RWPE2 (cell line): ENCODE measurements at regions not wholly inside any gene's neighbourhood (a gene's known extent, or its start where the extent isn't known, plus 50 kb on each side); places are given as distances from the start of the nearest gene placed in this dataset.

Source experiments
- ATAC-seq: fragments of 200-7000 bp; cut with Tn5 transposase; 3 replicates; pipeline ENCODE4 v1.9.1; 2021; ENCODE audit warnings: low read depth
- DNase-seq: peaks from one replicate; pipeline ENCODE4 v3.0.0-alpha.2; 2020; ENCODE audit warnings: low spot score
- H3K27ac ChIP-seq: fragments of 450-650 bp; 2 replicates; pipeline ENCODE4 v1.5.1; 2017; ENCODE audit warnings: mild to moderate bottlenecking; ENCODE audit not compliant: poor library complexity, severe bottlenecking
- H3K27me3 ChIP-seq: fragments of 250-450 bp; sonication (Bioruptor Pico); 2 replicates; pipeline ENCODE4 v1.5.1; 2021; ENCODE audit warnings: mild to moderate bottlenecking, moderate library complexity; ENCODE audit not compliant: insufficient read depth, poor library complexity, severe bottlenecking
- H3K36me3 ChIP-seq: fragments of 250-450 bp; sonication (Bioruptor Pico); 2 replicates; pipeline ENCODE4 v1.5.1; 2020; ENCODE audit warnings: low read depth, mild to moderate bottlenecking, moderate library complexity
- H3K4me1 ChIP-seq: fragments of 250-450 bp; sonication (Bioruptor Pico); 2 replicates; pipeline ENCODE4 v1.5.1; 2021; ENCODE audit warnings: mild to moderate bottlenecking, moderate library complexity; ENCODE audit not compliant: insufficient read depth, poor library complexity, severe bottlenecking
- H3K4me3 ChIP-seq: fragments of 250-450 bp; sonication (Bioruptor Pico); 2 replicates; pipeline ENCODE4 v1.5.1; 2021; ENCODE audit warnings: mild to moderate bottlenecking, moderate library complexity; ENCODE audit not compliant: severe bottlenecking
- H3K9me3 ChIP-seq: fragments of 250-450 bp; sonication (Bioruptor Pico); 2 replicates; pipeline ENCODE4 v1.5.1; 2021; ENCODE audit warnings: mild to moderate bottlenecking, moderate library complexity; ENCODE audit not compliant: severe bottlenecking
- TF ChIP-seq, protein P1 (sequence below): fragments of 450-650 bp; IDR thresholded peaks from one replicate; pipeline ENCODE4 v1.5.1; 2017; ENCODE audit warnings: mild to moderate bottlenecking, moderate library complexity; ENCODE audit not compliant: poor library complexity, severe bottlenecking

DNA sequence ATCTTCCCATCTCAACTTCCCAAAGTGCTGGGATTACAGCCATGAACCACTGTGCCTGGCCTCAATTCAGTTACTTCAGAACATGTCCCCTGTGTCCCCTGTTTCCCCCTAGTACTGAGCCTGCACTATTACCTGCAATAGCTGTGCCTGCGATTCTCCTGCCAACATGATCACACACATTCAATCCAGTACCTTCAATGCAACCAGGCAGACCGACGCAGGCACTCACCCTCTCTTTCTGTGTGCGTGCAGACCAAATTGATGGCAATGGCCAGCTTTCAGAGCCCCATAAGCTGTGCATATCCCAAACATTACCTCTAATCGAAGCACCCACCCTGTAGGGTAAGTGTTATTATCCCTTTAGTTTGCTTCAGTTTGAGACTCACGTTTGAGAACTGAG, 73.0 kb upstream of the EPHB3 start:
- no peaks in the 10 kb centered on the region for H3K9me3 ChIP-seq
- no peak overlapping the region for H3K27ac ChIP-seq
- ATAC-seq (no peak), DNase-seq (no peak)
- peaks cover 52% of the 10 kb centered on the region for H3K27me3 ChIP-seq
- H3K4me3 ChIP-seq: no peak overlapping the region
- no peaks in the 10 kb centered on the region for H3K36me3 ChIP-seq
- TF ChIP-seq, protein P1, sequence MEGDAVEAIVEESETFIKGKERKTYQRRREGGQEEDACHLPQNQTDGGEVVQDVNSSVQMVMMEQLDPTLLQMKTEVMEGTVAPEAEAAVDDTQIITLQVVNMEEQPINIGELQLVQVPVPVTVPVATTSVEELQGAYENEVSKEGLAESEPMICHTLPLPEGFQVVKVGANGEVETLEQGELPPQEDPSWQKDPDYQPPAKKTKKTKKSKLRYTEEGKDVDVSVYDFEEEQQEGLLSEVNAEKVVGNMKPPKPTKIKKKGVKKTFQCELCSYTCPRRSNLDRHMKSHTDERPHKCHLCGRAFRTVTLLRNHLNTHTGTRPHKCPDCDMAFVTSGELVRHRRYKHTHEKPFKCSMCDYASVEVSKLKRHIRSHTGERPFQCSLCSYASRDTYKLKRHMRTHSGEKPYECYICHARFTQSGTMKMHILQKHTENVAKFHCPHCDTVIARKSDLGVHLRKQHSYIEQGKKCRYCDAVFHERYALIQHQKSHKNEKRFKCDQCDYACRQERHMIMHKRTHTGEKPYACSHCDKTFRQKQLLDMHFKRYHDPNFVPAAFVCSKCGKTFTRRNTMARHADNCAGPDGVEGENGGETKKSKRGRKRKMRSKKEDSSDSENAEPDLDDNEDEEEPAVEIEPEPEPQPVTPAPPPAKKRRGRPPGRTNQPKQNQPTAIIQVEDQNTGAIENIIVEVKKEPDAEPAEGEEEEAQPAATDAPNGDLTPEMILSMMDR: no peak
- H3K4me1 ChIP-seq: no peaks in the 10 kb centered on the region

DNA sequence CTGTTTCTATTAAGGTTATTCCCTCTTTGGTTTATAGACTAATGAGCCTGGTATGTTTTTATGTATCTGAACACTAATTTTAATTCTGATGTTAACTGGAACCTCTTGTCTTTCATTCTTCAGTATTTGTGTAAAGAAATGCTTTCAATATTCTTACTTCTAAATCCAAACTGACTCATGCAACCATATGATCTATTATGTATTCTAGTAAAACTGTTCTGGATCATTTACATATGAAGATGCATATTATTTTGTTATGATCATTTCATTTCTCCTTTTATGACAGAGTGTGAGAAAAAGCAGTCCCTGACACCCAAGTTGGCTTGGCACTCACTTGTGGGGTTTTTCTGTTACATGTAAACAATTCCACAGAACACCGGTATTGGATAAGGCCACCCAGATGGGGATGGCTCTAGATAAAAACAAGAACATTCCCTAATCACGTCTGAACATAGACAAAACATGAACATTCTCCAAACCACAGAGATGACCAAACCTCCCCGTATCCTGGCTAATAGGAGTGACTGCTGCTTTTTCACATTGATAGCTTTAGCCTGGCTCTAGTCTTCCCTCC, 72.2 kb upstream of the EPHB3 start:
- Histone ChIP-seq H3K4me1 (no peaks in the 10 kb centered on the region), H3K4me3 (no peak overlapping the region), H3K9me3 (no peaks in the 10 kb centered on the region), H3K27me3 (peaks cover 59% of the 10 kb centered on the region), H3K27ac (no peak overlapping the region), H3K36me3 (no peaks in the 10 kb centered on the region)
- DNase-seq (no peak), ATAC-seq (no peak)
- TF ChIP-seq, protein P1: no peak

DNA sequence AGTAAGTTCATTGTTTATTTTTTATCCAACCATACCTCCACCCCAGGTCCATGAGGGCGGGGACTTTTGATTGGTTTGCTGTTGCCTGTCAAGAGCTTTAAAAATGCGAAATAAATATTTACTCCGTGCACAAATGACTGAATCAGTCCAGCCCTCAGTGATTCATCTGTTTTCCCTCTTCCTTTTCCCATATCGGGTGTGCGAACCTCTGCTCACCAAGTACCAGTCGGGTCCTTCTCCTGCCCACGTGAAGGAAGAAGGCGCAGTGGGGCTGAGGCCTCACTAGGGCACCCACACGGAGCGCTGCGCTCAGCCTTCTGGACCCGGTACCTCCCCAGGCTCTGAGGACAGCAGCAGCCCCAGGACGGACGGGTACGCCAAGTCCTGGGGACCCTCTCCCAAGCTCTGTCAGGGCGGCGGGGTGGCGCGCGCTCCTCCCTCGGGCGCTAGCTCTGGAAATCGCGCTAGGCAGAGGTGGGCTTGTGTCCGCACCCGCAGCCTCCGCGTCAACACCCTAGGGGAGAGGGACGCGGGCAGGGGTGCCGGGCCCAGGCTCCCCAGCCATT, 70.5 kb upstream of the EPHB3 start:
- no peak overlapping the region for H3K4me3 ChIP-seq
- H3K9me3 ChIP-seq: no peaks in the 10 kb centered on the region
- H3K36me3 ChIP-seq: no peaks in the 10 kb centered on the region
- DNase-seq: no peak
- peaks cover 61% of the 10 kb centered on the region for H3K27me3 ChIP-seq
- ATAC-seq: peak; percentile 51
- TF ChIP-seq, protein P1: no peak
- no peaks in the 10 kb centered on the region for H3K4me1 ChIP-seq
- no peak overlapping the region for H3K27ac ChIP-seq

DNA sequence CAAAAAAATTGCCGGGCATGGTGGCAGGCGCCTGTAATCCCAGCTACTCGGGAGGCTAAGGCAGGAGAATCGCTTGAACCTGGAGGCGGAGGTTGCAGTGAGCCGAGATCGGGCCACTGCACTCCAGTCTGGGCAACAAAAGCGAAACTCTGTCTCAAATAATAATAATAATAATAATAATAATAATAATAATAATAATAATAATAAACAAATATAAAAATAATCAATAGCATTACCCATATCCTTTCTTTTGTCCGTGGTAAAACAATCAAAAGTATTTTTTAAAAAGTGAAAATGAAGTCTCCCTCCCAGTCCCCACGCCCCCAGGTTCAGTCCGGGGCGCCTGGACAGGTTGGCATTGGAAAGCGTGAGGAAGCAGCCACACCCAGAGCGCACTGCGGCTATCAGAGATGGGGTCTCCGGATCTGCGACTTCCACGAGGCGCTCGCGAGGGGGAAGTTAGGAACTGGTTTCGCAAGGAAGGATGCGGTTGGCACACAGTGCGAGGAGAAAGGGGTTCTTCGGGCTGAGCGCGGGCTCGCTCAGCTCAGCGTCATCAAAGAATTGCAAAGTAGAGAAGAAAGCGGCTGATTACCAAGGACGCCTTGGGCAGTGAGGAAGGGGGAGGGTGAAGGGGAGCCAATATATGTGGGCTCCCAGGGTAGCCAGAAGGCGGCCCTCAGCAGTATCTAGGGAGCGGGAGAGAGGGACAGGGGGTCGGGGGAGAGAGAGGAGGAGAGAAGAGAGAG, 69.5 kb upstream of the EPHB3 start:
- H3K4me3 ChIP-seq: peak overlapping the region; percentile 5

More for the DNA sequence above, 69.5 kb upstream of the EPHB3 start:
- peaks cover 61% of the 10 kb centered on the region for H3K27me3 ChIP-seq
- TF ChIP-seq, protein P1: no peak
- DNase-seq (no peak), ATAC-seq (0 out of 3 replicates have a peak, but pooled peaks have one; percentile 41)
- no peaks in the 10 kb centered on the region for H3K9me3 ChIP-seq
- no peaks in the 10 kb centered on the region for H3K36me3 ChIP-seq
- H3K4me1 ChIP-seq: no peaks in the 10 kb centered on the region
- no peak overlapping the region for H3K27ac ChIP-seq
